ENCODE measurements at regions not wholly inside any gene's neighbourhood (a gene's known extent, or its start where the extent isn't known, plus 50 kb on each side); places are given as distances from the start of the nearest gene placed in this dataset.

DNA sequence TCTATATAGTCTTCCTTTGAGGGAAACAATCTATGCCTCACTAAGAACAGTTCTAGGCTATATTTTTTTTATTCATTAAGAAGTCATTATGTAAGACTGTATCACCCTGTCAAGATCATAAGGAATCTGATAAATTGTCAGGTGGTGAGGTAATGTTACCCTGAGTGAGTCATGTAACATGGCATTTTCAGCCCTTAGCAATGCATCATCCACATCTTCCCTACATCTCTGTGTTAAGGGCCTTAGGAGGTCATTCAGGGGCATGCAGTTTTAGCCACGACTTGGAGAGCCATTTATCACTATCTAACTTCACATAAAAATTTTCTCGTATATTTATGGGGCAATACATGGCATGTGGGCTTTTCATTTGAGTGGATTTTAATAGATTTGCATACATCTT lies 924.5 kb upstream of the MBL2 start:
- TF ChIP-seq, protein P1, sequence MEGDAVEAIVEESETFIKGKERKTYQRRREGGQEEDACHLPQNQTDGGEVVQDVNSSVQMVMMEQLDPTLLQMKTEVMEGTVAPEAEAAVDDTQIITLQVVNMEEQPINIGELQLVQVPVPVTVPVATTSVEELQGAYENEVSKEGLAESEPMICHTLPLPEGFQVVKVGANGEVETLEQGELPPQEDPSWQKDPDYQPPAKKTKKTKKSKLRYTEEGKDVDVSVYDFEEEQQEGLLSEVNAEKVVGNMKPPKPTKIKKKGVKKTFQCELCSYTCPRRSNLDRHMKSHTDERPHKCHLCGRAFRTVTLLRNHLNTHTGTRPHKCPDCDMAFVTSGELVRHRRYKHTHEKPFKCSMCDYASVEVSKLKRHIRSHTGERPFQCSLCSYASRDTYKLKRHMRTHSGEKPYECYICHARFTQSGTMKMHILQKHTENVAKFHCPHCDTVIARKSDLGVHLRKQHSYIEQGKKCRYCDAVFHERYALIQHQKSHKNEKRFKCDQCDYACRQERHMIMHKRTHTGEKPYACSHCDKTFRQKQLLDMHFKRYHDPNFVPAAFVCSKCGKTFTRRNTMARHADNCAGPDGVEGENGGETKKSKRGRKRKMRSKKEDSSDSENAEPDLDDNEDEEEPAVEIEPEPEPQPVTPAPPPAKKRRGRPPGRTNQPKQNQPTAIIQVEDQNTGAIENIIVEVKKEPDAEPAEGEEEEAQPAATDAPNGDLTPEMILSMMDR (IDR thresholded peaks at IDR 0.05; ENCODE audit: low read length) = no peak
- no peak for TF ChIP-seq EZH2 (IDR thresholded peaks at IDR 0.05; ENCODE audit: borderline replicate concordance, low read length)

All from OCI-LY1 (cell line).